GM18867 (cell line): ENCODE measurements at regions not wholly inside any gene's neighbourhood (a gene's known extent, or its start where the extent isn't known, plus 50 kb on each side); places are given as distances from the start of the nearest gene placed in this dataset.
"Not testable (repeated sequence)": the region's sequence is repeated elsewhere in the genome, so short reads cannot be mapped to it uniquely, and the experiment has no call there.

Experiments used
- ATAC-seq: cut with Tn5 transposase; IDR thresholded peaks from one replicate; pipeline ENCODE4 v1.9.1; 2021; ENCODE audit warnings: mild to moderate bottlenecking, moderate library complexity; ENCODE audit not compliant: unreplicated experiment

DNA sequence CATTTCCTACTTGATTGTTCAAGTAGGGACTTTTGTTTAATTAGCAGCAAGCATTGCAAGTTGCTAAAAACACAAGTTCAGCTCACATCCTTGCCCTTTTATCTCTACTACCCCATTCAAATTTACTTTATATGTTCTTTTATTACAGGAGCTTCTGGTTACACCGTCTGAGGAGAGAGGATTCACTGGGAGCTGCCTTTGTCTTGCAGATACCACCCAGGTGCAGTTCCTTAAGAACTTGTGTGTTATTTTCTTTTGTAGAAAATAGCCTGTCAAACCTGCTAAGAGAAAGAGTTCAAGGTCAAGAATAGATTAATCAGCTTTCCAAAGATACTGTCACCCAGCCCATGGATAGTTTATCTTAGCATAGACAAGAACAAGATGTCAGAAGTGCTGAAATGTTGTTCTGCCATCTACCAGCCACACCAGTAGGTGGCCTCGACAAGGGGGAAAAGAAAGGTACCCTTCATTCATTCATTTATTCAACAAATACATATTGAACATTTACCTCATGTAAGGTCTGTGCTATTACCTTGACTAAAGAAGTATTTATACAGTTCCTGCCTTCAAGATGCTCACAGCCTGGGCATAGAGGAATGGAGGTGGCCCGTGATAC is 750.3 kb downstream of the MAT2B start:
- ATAC-seq = no peak

DNA sequence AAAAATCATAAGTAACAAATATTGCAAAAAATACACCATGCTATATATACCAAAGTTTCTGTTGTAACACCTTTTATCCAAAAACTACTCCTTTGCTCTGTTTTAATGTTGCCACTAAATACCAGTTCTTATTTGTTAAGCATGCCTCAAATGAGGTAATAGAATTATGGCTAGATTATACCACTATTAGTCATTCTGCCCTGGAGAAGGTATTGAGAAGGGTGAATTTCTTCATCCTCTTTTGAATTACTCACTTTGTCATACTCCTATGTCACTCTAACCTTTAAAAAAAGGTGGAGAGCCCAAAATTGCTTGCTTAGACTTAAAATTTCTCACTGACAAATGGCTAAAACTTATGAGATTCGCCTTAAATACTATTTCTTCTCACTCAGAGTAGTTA is 750.9 kb downstream of the MAT2B start:
- no peak for ATAC-seq

GRCh38 chr5:164256954-164257353 is 751.5 kb downstream of the MAT2B start:
- no peak for ATAC-seq

- no peak for ATAC-seq
Measured at GRCh38 chr5:164265566-164265965, 760.1 kb downstream of the MAT2B start.

DNA sequence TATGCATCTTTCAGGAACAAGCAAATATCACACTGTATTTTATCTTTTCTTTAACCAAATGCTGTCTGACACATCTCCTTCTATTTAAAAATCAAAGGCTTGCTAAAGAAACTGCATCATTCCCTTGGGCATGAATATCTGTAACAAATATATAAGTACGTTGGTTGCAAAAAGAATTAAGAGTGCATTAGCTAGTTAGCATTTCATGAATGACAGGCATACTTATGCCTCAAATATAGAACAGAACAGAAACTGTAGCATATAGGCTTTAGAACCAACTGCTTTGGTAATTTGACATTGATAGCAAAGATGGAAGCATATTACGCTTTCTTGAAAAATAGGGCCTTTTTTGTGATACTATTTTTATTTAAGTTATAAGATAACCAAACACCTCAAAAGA is 761.2 kb downstream of the MAT2B start:
- no peak for ATAC-seq

DNA sequence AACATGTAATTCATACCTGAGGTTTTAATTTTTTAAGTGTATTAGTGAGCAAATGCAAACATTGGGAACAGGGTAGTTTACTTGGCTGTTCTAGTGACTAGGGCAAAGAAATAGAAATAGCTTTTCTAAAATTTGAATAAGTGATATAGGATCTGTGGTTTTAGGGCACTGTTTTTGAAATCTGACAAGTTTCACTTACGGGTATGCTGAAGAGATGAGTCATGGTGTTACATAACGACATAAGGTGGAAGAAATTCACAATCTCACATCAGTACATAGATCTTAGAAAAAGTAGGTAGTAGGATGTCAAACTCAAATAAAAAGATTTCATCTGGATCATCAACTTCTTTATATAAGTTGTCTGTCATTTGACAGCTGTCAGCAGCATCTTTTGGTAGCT is 772.3 kb downstream of the MAT2B start:
- ATAC-seq = peak; percentile 89

DNA sequence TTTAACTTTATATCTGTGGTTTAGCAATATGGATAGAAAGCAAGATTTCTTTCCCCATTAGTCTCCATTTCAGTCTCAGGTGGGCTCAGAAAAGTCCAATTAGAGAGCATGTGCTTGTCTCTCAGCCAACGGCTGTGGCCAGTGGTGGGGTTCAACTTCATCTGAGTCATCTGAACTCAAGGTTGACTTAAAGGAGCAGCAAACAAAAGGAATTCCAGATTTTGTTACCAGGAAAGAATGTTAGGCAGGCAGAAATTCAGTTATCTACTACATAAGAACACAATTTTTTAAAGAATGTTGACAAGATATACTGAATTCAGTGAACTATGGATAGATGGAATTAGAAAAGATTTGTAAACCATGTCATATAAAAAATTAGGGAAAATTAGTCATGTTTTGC is 784.1 kb downstream of the MAT2B start:
- ATAC-seq = no peak

DNA sequence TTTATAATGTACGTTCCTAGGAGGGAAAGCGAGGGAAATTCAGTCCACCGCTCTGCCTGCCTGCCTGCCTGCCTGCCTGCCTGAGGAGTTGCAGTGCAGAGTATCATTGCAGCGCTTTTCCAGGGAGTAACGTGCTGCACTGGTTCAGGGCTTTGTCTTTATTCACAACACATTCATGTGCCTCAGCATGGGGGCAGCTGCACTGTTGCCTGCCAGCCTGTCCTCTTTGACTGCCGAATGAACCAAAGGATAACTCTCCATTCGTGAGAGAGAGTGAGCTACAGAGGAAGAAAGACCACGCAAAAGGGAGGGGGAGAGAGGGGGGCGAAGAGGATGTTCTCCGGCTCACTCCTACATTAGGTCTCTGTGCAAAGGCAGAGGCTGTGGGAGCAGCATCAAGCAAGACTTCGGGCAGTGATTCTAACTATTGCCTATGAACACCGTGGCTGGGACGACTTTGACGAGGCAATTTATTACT is 791.2 kb downstream of the MAT2B start:
- no peak for ATAC-seq

DNA sequence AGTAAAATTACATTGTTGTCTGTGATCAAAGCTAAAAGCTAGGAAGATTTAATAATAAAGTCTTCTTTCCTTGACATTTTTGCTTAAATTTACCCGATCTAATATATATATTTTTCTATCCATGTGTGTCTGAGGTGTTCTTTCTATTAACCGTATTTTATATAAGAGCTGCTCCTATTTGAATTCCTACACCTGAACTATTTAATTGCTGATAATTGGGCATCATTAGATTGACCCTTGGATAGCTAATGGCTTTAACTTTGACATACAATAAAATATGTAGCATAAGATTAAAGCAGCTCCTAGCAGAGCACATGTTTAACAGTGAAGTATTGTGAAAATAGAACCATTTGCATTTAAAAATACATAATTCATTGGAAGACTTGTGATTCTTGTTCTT is 792.7 kb downstream of the MAT2B start:
- ATAC-seq = no peak

DNA sequence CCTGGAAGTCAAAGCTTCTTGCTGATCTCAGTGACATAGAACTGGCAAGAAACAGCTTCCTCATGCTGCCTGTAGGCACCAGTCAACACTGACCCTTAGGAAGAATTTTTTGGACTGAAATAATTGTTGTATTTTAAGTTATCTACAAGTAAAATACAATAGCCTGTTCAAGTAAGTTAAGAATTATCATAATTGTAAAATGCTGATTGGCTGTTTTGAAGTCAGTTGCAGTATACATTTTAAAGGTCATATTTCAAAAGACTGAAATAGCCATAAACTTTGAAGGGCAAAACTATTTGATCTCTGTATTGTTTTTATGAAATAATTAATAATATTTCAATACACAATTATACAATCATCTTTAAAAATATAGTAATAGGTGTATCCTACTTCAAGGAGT is 794.9 kb downstream of the MAT2B start:
- ATAC-seq = no peak

DNA sequence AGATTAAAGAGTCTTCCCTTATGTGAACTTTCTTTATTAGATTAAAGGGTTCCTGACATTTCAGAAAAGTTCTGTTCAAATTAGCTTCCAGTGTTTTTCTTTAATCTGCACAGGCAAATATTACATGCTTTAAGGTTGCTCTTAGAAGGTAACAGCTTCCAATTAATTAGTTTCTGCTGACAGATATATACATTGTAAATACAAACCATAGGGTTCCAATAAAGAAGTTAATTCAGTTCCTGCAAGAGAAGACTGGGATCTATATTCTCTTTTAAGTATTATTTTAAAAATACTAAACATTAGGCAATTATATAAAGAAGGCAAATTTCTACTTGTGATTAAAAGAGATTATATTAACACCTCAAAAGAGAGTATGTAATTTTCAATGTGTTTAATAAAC is 795.7 kb downstream of the MAT2B start:
- no peak for ATAC-seq

DNA sequence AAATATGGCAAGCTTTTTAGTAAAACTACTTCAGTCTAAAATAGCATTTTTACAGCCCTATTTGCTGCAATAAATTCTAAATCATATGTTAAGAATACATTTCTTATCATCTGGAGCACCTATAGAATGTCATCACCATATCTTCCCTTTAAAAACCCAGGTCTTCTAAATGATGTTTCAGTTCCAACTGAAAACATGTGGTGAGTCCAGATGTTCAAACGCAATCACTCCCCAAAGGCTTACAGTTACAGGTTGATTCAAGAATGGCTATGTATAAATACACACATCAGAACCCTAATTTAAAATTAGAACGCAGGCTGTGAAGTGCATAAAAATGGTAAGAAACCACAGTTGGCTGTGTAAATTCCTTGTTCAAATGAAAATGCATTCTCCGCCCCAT is 796.3 kb downstream of the MAT2B start:
- ATAC-seq = no peak

DNA sequence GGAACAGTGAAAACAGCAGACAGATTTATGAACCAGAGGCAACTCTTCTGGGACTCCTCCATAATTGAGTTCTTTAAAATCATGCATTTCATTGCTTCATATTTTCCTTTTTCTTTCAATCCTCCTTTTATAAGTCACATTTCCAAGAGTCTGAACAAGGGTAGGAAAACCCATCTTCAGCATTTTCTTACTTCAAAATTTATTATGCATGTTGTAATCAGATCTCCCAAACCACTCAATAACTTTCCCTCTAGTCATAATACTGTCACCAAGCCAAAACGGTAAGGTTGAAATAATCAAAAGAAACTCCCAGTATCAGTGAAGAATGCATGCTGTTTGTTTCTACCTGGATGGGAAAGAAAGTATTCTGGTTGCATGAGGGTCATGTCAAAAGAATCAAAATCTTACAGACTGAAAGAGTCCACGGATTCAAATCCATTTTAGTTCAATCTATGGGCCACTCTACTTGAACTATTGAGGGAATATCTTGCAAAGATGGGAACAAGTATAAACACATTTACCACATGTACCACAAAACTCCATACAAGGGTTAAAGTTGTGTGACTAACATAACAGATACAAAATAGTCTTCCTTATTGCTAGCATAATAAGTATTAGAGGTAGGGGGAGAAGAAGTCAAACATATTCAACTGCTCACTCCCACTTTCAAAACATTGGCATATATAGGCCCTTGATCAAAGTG is 797.3 kb downstream of the MAT2B start:
- no peak for ATAC-seq

DNA sequence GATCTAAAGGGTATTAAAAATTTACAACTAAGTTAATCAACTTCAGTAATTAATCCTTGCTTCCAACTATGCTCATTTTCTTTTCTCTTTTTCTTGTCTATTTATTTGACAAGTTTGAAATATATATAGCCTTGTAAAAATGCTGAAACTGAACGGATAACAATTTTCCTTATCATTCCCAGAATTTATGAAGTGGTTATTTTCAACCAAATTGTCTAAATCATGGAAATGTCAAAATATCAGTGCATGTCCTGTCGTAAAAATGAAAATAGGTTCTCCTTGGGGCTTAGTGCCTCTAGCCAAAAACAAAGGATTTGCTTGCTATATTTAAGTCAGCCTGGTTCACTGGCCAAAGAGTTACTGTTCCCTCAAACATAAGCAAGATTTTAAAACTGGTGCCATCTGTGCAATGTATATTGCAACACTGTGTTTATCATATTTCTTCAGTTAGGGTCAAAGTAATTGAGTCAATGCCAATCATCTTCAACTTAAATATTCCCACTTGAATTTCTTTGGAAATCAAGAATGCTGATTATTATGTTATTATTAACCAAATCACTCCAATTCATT is 798.3 kb downstream of the MAT2B start:
- ATAC-seq = no peak

DNA sequence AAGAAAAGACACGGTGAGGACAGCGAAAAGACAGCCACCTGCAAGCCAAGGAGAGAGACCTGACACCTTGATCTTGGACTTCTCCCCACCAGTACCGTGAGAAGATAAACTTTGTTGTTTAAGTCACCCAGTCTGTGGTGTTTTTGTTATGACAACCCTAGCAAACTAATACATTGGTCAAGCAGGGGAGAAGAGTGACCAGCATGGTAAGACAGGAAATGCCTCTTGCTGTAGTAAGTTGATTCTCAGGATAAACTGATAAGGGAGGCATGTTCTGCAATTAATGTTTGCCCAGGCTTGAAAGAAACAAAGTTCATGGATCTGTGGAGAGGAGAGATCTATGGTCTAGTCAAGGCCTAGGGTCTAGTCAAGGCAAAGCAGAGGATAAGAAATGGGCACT is 801.2 kb downstream of the MAT2B start:
- no peak for ATAC-seq

DNA sequence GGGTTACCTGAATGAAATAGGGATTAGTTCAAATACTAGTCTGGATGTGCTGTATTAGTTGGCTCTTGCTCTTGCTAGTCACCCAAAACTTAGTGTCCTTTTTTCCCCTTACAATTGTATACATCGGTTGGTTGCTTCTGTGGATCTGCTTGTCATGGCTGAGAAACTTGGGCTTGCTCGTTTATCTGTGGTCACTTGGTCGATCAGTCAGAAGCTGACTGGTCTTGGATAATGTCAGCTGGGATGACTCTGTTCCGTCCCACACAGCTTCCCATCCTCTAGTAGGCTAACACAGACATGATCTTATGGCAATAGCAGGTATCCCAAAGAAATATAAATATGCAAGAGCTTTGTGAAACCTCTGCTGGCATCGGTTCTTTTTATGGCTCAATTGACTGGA is 807.4 kb downstream of the MAT2B start:
- no peak for ATAC-seq

- ATAC-seq = no peak
Measured at GRCh38 chr5:164317676-164318075, 812.3 kb downstream of the MAT2B start.

DNA sequence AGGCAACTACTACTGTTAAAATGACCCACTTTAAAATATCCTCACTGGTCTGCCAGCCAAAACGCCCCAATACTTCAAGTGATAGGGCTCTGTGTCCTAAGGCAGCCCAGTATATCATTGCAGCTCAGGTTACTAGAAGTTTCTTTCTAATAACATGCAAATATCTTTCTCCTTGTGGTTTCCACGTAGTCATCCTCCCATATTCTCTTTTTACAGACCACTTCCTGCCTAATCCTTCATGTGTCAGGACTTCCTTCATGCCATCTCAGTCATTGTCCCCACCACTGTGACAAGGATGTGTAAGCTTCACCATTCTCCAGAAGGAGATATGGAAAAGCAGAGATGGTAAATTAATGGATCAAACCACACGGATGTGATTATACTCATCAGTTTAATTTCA is 813.7 kb downstream of the MAT2B start:
- no peak for ATAC-seq

- ATAC-seq = no peak
Measured at GRCh38 chr5:164324239-164324638, 818.8 kb downstream of the MAT2B start.

GRCh38 chr5:164326219-164326618 is 820.8 kb downstream of the MAT2B start:
- ATAC-seq = peak; percentile 58

- not testable (repeated sequence) for ATAC-seq
Measured at GRCh38 chr5:164327166-164327565, 821.7 kb downstream of the MAT2B start.
